ENCODE measurements at regions not wholly inside any gene's neighbourhood (a gene's known extent, or its start where the extent isn't known, plus 50 kb on each side); places are given as distances from the start of the nearest gene placed in this dataset.
"Not testable (repeated sequence)": the region's sequence is repeated elsewhere in the genome, so short reads cannot be mapped to it uniquely, and the experiment has no call there.

GRCh38 chr21:15423676-15424445, 305.9 kb upstream of the USP25 start:
- DNase-seq (ENCODE audit: low read depth in 1 of 2, low spot score in 1 of 2): no peak

- DNase-seq (ENCODE audit: low read depth in 1 of 2, low spot score in 1 of 2): no peak
These were observed 304.7 kb upstream of the USP25 start for GRCh38 chr21:15425049-15425448.

- no peak for DNase-seq (ENCODE audit: low read depth in 1 of 2, low spot score in 1 of 2)
These were observed 299.8 kb upstream of the USP25 start for GRCh38 chr21:15430023-15430422.

- DNase-seq (ENCODE audit: low read depth in 1 of 2, low spot score in 1 of 2): no peak
These were observed 299.2 kb upstream of the USP25 start for GRCh38 chr21:15430577-15430976.

- no peak for DNase-seq (ENCODE audit: low read depth in 1 of 2, low spot score in 1 of 2)
These were observed 298.7 kb upstream of the USP25 start for GRCh38 chr21:15431053-15431452.

GRCh38 chr21:15433091-15433490, 296.7 kb upstream of the USP25 start:
- no peak for DNase-seq (ENCODE audit: low read depth in 1 of 2, low spot score in 1 of 2)

- no peak for DNase-seq (ENCODE audit: low read depth in 1 of 2, low spot score in 1 of 2)
These were observed 295.4 kb upstream of the USP25 start for GRCh38 chr21:15434163-15434905.

GRCh38 chr21:15436031-15436430, 293.8 kb upstream of the USP25 start:
- DNase-seq (ENCODE audit: low read depth in 1 of 2, low spot score in 1 of 2): no peak

- no peak for DNase-seq (ENCODE audit: low read depth in 1 of 2, low spot score in 1 of 2)
These were observed 291.9 kb upstream of the USP25 start for GRCh38 chr21:15437883-15438282.

- DNase-seq (ENCODE audit: low read depth in 1 of 2, low spot score in 1 of 2): no peak
These were observed 290.1 kb upstream of the USP25 start for GRCh38 chr21:15439726-15440125.

- DNase-seq (ENCODE audit: low read depth in 1 of 2, low spot score in 1 of 2): no peak
These were observed 288.7 kb upstream of the USP25 start for GRCh38 chr21:15441060-15441493.

- no peak for DNase-seq (ENCODE audit: low read depth in 1 of 2, low spot score in 1 of 2)
These were observed 287.8 kb upstream of the USP25 start for GRCh38 chr21:15441992-15442391.

GRCh38 chr21:15442743-15443469, 286.9 kb upstream of the USP25 start:
- no peak for DNase-seq (ENCODE audit: low read depth in 1 of 2, low spot score in 1 of 2)

GRCh38 chr21:15443740-15444117, 286.1 kb upstream of the USP25 start:
- no peak for DNase-seq (ENCODE audit: low read depth in 1 of 2, low spot score in 1 of 2)

- DNase-seq (ENCODE audit: low read depth in 1 of 2, low spot score in 1 of 2): no peak
These were observed 285.4 kb upstream of the USP25 start for GRCh38 chr21:15444118-15444960.

GRCh38 chr21:15445327-15445726, 284.5 kb upstream of the USP25 start:
- no peak for DNase-seq (ENCODE audit: low read depth in 1 of 2, low spot score in 1 of 2)

GRCh38 chr21:15446223-15446622, 283.6 kb upstream of the USP25 start:
- DNase-seq (ENCODE audit: low read depth in 1 of 2, low spot score in 1 of 2): no peak

- DNase-seq (ENCODE audit: low read depth in 1 of 2, low spot score in 1 of 2): no peak
These were observed 280.2 kb upstream of the USP25 start for GRCh38 chr21:15449556-15449955.

- no peak for DNase-seq (ENCODE audit: low read depth in 1 of 2, low spot score in 1 of 2)
These were observed 276.5 kb upstream of the USP25 start for GRCh38 chr21:15453261-15453660.

GRCh38 chr21:15453785-15454184, 276.0 kb upstream of the USP25 start:
- not testable (repeated sequence) for DNase-seq (ENCODE audit: low read depth in 1 of 2, low spot score in 1 of 2)

GRCh38 chr21:15454931-15455330, 274.9 kb upstream of the USP25 start:
- not testable (repeated sequence) for DNase-seq (ENCODE audit: low read depth in 1 of 2, low spot score in 1 of 2)
